ENCODE measurements at regions not wholly inside any gene's neighbourhood (a gene's known extent, or its start where the extent isn't known, plus 50 kb on each side); places are given as distances from the start of the nearest gene placed in this dataset.
"Not testable (repeated sequence)": the region's sequence is repeated elsewhere in the genome, so short reads cannot be mapped to it uniquely, and the experiment has no call there.

GRCh38 chr19:27887946-27888345 is 1325.0 kb downstream of the UQCRFS1 start:
- no peak for DNase-seq (ENCODE audit: low read depth)

GRCh38 chr19:27885359-27885758 is 1327.6 kb downstream of the UQCRFS1 start:
- no peak for DNase-seq (ENCODE audit: low read depth)

- no peak for DNase-seq (ENCODE audit: low read depth)
Measured at GRCh38 chr19:27884376-27884775, 1328.6 kb downstream of the UQCRFS1 start.

- DNase-seq (ENCODE audit: low read depth) = no peak
Measured at GRCh38 chr19:27881213-27881612, 1331.7 kb downstream of the UQCRFS1 start.

- DNase-seq (ENCODE audit: low read depth) = no peak
Measured at GRCh38 chr19:27876976-27877512, 1335.9 kb downstream of the UQCRFS1 start.

- DNase-seq (ENCODE audit: low read depth) = no peak
Measured at GRCh38 chr19:27876489-27876888, 1336.5 kb downstream of the UQCRFS1 start.

- no peak for DNase-seq (ENCODE audit: low read depth)
Measured at GRCh38 chr19:27872370-27872769, 1340.6 kb downstream of the UQCRFS1 start.

- no peak for DNase-seq (ENCODE audit: low read depth)
Measured at GRCh38 chr19:27870293-27870692, 1342.7 kb downstream of the UQCRFS1 start.

- no peak for DNase-seq (ENCODE audit: low read depth)
Measured at GRCh38 chr19:27868007-27868406, 1344.9 kb downstream of the UQCRFS1 start.

GRCh38 chr19:27865927-27866777 is 1346.8 kb downstream of the UQCRFS1 start:
- no peak for DNase-seq (ENCODE audit: low read depth)

- no peak for DNase-seq (ENCODE audit: low read depth)
Measured at GRCh38 chr19:27861411-27861975, 1351.5 kb downstream of the UQCRFS1 start.

GRCh38 chr19:27860309-27860934 is 1352.5 kb downstream of the UQCRFS1 start:
- DNase-seq (ENCODE audit: low read depth) = no peak

GRCh38 chr19:27859689-27860088 is 1353.3 kb downstream of the UQCRFS1 start:
- DNase-seq (ENCODE audit: low read depth) = no peak

- no peak for DNase-seq (ENCODE audit: low read depth)
Measured at GRCh38 chr19:27858981-27859581, 1353.9 kb downstream of the UQCRFS1 start.

GRCh38 chr19:27852931-27853330 is 1360.0 kb downstream of the UQCRFS1 start:
- DNase-seq (ENCODE audit: low read depth) = not testable (repeated sequence)

GRCh38 chr19:27851543-27852060 is 1361.3 kb downstream of the UQCRFS1 start:
- no peak for DNase-seq (ENCODE audit: low read depth)

GRCh38 chr19:27851002-27851481 is 1361.9 kb downstream of the UQCRFS1 start:
- no peak for DNase-seq (ENCODE audit: low read depth)

- no peak for DNase-seq (ENCODE audit: low read depth)
Measured at GRCh38 chr19:27846944-27847343, 1366.0 kb downstream of the UQCRFS1 start.

- DNase-seq (ENCODE audit: low read depth) = no peak
Measured at GRCh38 chr19:27844261-27844660, 1368.7 kb downstream of the UQCRFS1 start.

- DNase-seq (ENCODE audit: low read depth) = no peak
Measured at GRCh38 chr19:27843861-27844260, 1369.1 kb downstream of the UQCRFS1 start.

- DNase-seq (ENCODE audit: low read depth) = no peak
Measured at GRCh38 chr19:27833031-27833430, 1379.9 kb downstream of the UQCRFS1 start.

GRCh38 chr19:27828829-27829228 is 1384.1 kb downstream of the UQCRFS1 start:
- DNase-seq (ENCODE audit: low read depth) = no peak

Measured in stimulated activated CD8-positive, alpha-beta memory T cell treated with anti-CD3 and anti-CD28 coated beads, Interleukin-12 subunit alpha, Interleukin-12 subunit beta, amount 100 ng/mL, for 1 hour (primary cell).